CMK (cell line): ENCODE measurements at regions not wholly inside any gene's neighbourhood (a gene's known extent, or its start where the extent isn't known, plus 50 kb on each side); places are given as distances from the start of the nearest gene placed in this dataset.
"Not testable (repeated sequence)": the region's sequence is repeated elsewhere in the genome, so short reads cannot be mapped to it uniquely, and the experiment has no call there.

Source experiments
- DNase-seq: peaks from one replicate; pipeline ENCODE4 v3.0.0-alpha.2; 2010; ENCODE audit warnings: low read depth

DNA sequence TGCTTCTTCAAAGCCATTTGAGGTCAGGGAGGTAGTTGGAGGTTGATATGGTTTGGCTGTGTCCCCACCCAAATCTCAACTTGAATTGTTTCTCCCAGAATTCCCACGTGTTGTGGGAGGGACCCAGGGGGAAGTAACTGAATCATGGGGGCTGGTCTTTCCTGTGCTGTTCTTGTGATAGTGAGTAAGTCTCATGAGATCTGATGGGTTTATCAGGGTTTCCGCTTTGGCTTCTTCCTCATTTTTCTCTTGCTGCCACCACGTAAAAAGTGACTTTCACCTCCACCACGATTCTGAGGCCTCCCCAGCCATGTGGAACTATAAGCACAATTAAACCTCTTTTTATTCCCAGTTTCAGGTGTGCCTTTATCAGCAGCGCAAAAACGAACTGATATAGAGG is 62.5 kb upstream of the NFE2L3 start:
- DNase-seq: not testable (repeated sequence)

DNA sequence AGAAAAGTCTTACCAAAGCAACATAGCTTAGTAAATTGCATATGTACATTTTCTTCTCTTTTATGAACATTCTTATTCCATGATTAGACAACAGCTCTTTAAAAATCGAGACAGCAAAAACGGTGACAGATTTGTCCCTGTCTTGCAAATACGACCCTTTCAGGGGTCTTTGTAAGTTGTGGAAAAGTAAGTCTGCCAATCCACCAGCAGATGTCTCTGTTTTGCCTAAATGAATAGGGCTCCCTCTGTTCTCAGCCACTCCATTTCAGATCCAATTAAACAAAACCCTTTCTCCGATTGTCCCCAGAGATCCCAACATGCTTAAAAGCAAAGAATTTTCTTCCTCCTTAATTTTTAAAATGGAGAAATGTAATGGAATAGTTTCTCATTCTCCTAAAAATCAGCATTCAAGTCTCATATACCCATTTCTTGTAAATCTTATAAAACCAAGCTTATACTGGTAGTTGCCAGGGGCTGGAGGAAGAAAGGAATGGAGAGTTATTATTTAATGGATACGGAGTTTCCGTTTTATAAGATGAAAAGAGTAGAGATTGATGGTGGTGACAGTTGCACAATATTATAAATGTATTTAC is 61.0 kb upstream of the NFE2L3 start:
- no peak for DNase-seq

DNA sequence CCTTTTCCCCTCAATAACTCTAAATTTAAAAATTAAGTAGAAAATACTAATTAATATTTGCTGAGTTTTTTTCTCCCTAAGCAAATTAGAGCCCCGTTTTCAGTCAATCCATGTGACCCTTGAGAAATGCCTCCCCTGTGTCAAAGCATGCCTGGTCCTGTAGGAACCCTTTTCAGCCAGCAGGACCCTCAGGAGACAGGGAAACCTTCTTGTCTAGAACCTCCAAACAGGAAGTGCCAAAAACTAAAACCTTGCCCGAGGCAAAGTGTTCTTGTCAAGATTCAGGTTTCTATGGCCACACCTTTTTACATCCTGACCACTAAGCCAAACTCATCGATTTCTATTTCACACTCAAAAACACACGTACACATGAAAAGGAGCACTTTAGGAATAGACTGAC is 60.1 kb upstream of the NFE2L3 start:
- no peak for DNase-seq

DNA sequence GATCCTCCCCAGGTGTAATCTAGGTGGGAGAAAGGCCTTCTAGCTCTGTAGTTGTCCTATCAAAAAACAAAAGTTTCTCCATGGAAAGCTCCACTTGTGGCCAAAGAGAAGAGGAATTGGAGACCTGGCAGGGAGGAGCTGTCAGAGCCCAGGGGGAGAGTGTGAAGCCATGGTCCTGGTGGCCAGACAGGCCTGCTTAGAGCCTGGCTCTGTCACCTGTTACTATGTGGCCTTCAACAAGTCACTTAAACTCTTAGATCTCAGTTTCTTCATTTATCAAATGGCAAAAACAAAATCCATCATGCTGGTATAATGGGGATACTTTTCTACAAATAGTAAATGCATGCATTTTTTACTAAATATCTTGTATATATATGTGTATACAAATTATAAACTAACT is 59.0 kb upstream of the NFE2L3 start:
- no peak for DNase-seq

DNA sequence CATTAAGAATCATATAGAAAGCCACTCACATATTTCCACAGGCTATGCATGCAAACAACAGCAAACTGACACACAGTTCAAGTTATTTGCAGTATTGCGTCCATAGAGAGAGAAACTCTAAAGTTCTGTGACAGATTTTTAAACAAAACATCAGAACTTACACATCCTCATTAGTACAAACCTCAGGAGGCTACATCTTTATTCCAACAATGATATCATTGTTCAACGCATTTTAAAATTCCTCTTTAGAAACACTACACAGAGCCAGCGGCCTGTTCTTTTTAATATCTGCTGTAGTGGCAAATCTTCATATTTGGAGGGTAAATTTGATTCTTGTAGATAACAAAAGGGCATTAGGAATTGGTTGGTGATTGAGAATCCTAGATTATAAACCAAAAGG is 55.9 kb upstream of the NFE2L3 start:
- DNase-seq: no peak

DNA sequence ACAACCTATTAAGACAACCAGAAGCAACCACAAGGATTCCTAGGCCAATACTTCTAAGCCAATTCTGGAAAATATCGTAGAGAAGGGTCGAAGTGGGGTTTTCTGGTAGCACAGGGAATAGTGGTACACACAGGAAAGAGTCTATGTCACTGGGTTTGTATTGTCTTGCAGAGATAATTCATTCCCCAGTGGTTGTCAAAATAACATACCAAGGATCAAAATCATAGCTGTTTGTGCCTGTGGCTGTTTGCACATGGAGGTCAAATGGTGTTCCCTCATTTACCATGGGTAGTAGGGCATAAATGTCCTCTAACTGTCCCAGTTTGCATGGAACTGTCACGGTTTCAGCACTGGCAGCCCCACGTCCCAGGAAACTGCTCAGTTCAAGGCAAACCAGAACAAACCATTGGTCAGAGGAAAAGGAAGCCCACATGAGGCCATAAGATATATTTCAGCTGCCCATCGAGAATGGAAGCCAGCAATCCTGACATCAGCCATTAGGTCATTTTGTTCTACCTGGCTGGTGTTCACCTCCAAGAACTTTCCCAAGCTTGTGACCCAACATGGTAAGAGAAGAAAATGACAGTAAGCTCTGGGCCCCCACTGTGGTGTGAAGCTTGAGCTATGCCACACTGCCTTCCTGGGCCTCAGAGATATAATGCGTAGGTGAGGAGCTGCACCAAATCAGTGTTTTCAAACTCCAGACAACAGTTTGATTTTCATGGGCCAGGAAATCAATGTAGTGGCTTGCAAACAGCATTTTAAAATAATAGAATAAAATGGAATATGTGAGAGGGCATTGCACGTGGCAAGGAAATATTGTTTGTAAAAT is 53.9 kb upstream of the NFE2L3 start:
- no peak for DNase-seq

DNA sequence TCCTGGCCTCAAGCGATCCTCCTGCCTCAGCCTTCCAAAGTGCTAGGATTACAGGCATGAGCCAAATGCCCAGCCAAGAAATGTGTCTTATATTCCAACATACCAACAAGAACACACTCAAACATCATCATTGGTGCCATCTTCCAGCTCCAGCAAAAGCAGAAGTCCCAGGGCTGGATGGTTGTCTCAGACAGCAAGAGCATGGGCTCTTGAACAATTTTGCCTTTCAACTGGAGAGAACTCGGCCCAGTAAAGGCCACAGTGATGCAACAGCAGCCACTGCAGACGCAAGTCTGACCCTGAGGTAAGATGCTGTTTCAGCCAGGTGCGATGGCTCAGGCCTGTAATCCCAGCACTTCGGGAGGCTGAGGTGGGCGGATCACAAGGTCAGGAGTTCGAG is 52.8 kb upstream of the NFE2L3 start:
- DNase-seq: no peak

DNA sequence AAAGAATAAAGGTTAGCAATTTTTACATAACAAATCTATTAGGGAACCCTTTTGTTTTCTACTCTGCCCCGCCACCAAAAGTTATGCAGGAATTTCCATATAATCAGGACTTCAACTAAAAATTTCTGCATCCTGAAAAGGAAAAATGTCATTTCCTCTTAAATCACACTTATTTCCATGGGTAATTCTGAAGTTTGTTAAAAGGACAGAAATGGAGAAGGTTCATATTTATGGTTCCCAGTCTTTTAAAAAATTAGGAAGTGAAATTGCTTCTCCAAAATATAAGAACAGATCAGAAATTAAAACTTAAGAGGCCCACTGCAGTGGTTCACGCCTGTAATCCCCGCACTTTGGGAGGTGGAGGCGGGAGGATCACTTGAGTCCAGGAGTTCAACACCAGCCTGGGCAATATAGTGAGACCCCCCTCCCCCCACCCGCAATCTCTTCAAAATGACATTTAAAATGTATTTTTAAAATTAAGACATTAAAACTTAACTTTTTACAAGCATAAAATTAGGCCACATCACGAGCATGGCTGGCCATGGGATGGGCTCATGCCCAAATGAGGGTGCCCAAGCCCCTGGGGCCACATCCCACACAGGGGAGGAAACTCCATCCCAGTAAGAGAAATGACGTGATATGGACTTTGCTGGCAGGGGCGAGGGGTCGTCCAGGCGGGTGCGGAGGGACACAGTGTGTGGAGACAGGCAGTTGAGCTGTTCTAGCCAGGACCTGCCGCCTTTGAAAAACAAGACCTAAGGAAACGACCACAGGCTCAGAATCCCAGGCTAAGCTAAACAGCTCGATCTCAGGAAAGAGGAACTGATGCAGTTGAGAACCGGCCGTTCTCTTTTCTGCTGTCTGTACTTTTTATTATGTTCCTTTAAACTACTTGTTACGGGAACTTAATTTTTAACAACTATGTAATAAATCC is 51.3 kb upstream of the NFE2L3 start:
- no peak for DNase-seq

DNA sequence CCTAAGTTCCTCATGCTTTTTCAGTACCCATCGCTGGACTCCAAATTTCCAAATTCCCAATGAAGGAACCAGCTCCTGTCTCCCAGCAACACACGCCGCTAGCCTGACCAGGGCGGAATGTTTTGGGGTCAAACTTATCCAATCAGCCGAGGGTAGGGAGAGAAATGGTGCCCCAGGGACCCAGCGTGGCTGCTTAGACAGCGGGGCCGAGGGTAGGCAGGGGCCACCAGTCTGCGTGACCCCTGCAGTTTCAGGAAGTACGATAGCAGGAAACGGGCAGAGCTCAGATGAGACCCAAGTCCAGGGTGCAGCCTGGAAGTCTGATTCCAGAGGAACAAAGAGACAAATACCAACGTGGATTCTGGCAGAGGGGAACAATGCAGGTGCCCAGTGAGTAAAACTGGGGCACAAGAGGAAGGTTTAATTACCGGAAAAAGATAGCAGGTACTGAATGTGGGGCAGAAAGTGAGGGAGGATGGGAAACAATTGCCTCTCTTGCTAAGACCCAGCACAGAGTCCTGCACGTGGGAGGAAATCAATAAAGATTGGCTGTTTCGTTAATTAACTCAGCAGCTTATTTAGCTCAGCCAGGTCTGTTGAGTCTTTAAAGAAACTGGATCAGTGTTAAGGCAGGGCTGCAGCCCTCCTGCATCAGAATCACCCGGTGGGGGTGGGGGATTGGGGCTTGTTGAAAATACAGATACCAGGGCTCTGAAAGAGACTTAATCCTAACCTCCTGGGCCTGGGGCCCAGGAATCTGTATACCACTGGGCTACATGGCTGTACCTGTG is 50.4 kb upstream of the NFE2L3 start:
- no peak for DNase-seq

DNA sequence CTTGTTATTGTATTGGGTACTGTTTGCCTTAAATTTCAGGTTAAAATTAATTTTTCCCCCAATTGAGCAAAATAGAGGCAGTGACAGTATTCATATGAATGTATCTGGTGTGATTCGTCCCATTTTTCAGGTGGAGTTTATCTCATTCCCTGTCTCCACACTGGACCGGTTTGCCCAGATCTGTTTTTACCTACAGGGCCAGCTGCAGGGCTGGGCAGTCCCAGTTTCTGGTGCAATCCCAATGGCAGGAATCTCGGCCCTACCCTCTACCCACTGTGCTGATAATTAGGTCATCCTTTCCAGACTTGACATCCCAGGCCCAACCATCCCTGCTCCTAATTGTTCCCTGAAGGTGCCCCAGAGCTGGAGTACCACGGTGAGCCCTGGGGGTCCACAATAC is 49.8 kb upstream of the NFE2L3 start:
- DNase-seq: no peak
